C4-2B (cell line): ENCODE measurements at regions not wholly inside any gene's neighbourhood (a gene's known extent, or its start where the extent isn't known, plus 50 kb on each side); places are given as distances from the start of the nearest gene placed in this dataset.

Experiments
- CTCF ChIP-seq: fragments of 450-650 bp; conservative IDR thresholded peaks from 2 replicates; pipeline ENCODE4 v1.5.1; 2017; ENCODE audit warnings: mild to moderate bottlenecking
- ZFX ChIP-seq: fragments of 450-650 bp; IDR thresholded peaks from 2 replicates; pipeline ENCODE4 v1.6.1; 2017

- TF ChIP-seq CTCF: no peak
- no peak for TF ChIP-seq ZFX
Observed at GRCh38 chr2:136255127-136255526, 137.2 kb upstream of the CXCR4 start.
